ENCODE measurements at regions not wholly inside any gene's neighbourhood (a gene's known extent, or its start where the extent isn't known, plus 50 kb on each side); places are given as distances from the start of the nearest gene placed in this dataset.

DNA sequence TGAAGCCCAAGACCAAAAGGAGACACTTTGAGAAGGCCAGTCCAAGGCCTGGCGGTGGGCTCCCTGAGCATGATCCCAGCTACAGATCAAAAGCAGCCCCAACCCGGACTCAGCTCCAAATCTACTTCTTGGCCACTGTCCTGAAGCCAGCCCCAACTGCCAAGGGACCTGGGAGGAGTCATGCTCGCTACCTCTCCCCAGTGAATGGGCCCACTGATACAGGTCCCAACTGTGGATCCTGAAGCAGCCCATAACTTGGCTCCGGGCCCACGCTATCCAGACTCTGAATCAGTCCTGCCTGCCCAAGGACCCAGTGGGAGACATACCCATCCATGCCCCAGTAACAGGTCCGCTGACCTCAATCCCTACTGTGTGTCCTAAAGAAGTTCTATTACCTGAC is 1545.3 kb upstream of the C9orf72 start:
- no peaks in the 10 kb centered on the region for H3K4me1 ChIP-seq (ENCODE audit: control insufficient read depth, insufficient read depth, low read length)
- H2AFZ ChIP-seq (ENCODE audit: control insufficient read depth, low read depth, low read length): no peak overlapping the region
- no peak overlapping the region for H3K4me2 ChIP-seq (ENCODE audit: control insufficient read depth, insufficient read depth)
- RAD21 ChIA-PET (ENCODE audit: unreplicated experiment): no interaction called here
- no peak overlapping the region for H3K4me3 ChIP-seq
- H3K9ac ChIP-seq (ENCODE audit: control insufficient read depth, insufficient read depth, low read length): no peak overlapping the region
- TF ChIP-seq EGR1 (IDR thresholded peaks at IDR 0.05; ENCODE audit: borderline replicate concordance in 1 of 2, low read depth in 2 of 2, low read length in 2 of 2) (no peak), CHD1 (IDR thresholded peaks at IDR 0.05; ENCODE audit: low read depth, low read length) (no peak), FOXM1 (IDR thresholded peaks at IDR 0.05; ENCODE audit: low read depth, low read length) (no peak)
- TF ChIP-seq, protein P1, sequence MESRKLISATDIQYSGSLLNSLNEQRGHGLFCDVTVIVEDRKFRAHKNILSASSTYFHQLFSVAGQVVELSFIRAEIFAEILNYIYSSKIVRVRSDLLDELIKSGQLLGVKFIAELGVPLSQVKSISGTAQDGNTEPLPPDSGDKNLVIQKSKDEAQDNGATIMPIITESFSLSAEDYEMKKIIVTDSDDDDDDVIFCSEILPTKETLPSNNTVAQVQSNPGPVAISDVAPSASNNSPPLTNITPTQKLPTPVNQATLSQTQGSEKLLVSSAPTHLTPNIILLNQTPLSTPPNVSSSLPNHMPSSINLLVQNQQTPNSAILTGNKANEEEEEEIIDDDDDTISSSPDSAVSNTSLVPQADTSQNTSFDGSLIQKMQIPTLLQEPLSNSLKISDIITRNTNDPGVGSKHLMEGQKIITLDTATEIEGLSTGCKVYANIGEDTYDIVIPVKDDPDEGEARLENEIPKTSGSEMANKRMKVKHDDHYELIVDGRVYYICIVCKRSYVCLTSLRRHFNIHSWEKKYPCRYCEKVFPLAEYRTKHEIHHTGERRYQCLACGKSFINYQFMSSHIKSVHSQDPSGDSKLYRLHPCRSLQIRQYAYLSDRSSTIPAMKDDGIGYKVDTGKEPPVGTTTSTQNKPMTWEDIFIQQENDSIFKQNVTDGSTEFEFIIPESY (IDR thresholded peaks at IDR 0.05): no peak
- no TSS peak for BruUV-seq (replicated peaks)
- SMC1A ChIA-PET (ENCODE audit: uncharacterized antibody, unreplicated experiment): no interaction called here
- no peaks in the 10 kb centered on the region for H3K79me2 ChIP-seq (ENCODE audit: control insufficient read depth, insufficient read depth, low read length)
- H3K27me3 ChIP-seq (replicated peaks in 1 of 2; ENCODE audit: control insufficient read depth in 2 of 2, insufficient read depth in 2 of 2, low read length in 1 of 2): no peaks in the 10 kb centered on the region
- H3K9me3 ChIP-seq (replicated peaks; ENCODE audit: control insufficient read depth, insufficient read depth, low read length): no peaks in the 10 kb centered on the region
- intact Hi-C loops (cut with micrococcal nuclease; ENCODE audit: unreplicated experiment): no loop called here
- H3K36me3 ChIP-seq (ENCODE audit: control insufficient read depth in 2 of 2, insufficient read depth in 2 of 2, low read length in 1 of 2): no peaks in the 10 kb centered on the region
- 7% methylated on average over 6 of the region's 6 CpGs for WGBS (ENCODE audit: insufficient coverage, insufficient replicate concordance, low lambda C conversion rate, missing lambda C conversion rate)
- CTCF ChIA-PET: no interaction called here
- ATAC-seq (no peak), FAIRE-seq (no peak), DNase-seq (ENCODE audit: low read depth, low spot score) (no peak)
- H3K27ac ChIP-seq (ENCODE audit: control insufficient read depth, insufficient read depth): no peak overlapping the region
- in situ Hi-C loops (cut with MboI): no loop called here
- POLR2A ChIA-PET: no interaction called here
- H4K20me1 ChIP-seq (ENCODE audit: control insufficient read depth, insufficient read depth): no peaks in the 10 kb centered on the region

- ChIA-PET POLR2A (no interaction called here), CTCF (no interaction called here), RAD21 (ENCODE audit: unreplicated experiment) (no interaction called here), SMC1A (ENCODE audit: uncharacterized antibody, unreplicated experiment) (no interaction called here)
- Histone ChIP-seq H3K36me3 (ENCODE audit: control insufficient read depth in 2 of 2, insufficient read depth in 2 of 2, low read length in 1 of 2) (no peaks in the 10 kb centered on the region), H4K20me1 (ENCODE audit: control insufficient read depth, insufficient read depth) (no peaks in the 10 kb centered on the region), H3K27me3 (replicated peaks in 1 of 2; ENCODE audit: control insufficient read depth in 2 of 2, insufficient read depth in 2 of 2, low read length in 1 of 2) (no peaks in the 10 kb centered on the region), H3K79me2 (ENCODE audit: control insufficient read depth, insufficient read depth, low read length) (no peaks in the 10 kb centered on the region), H3K4me1 (ENCODE audit: control insufficient read depth, insufficient read depth, low read length) (no peaks in the 10 kb centered on the region), H3K4me3 (no peak overlapping the region), H3K4me2 (ENCODE audit: control insufficient read depth, insufficient read depth) (no peak overlapping the region), H3K9ac (ENCODE audit: control insufficient read depth, insufficient read depth, low read length) (no peak overlapping the region), H3K27ac (ENCODE audit: control insufficient read depth, insufficient read depth) (no peak overlapping the region), H3K9me3 (replicated peaks; ENCODE audit: control insufficient read depth, insufficient read depth, low read length) (no peaks in the 10 kb centered on the region), H2AFZ (ENCODE audit: control insufficient read depth, low read depth, low read length) (no peak overlapping the region)
- no TSS peak for BruUV-seq (replicated peaks)
- DNase-seq (ENCODE audit: low read depth, low spot score) (no peak), FAIRE-seq (no peak), ATAC-seq (no peak)
- WGBS (ENCODE audit: insufficient coverage, insufficient replicate concordance, low lambda C conversion rate, missing lambda C conversion rate): 31% methylated on average over 2 of the region's 2 CpGs
- in situ Hi-C loops (cut with MboI) (no loop called here), intact Hi-C loops (cut with micrococcal nuclease; ENCODE audit: unreplicated experiment) (no loop called here)
- TF ChIP-seq TARDBP (IDR thresholded peaks at IDR 0.05; ENCODE audit: borderline replicate concordance) (no peak), PAX8 (IDR thresholded peaks at IDR 0.05) (no peak), TAF1 (IDR thresholded peaks at IDR 0.05; ENCODE audit: borderline replicate concordance, low read depth, low read length) (no peak), NFIC (IDR thresholded peaks at IDR 0.05; ENCODE audit: low read depth, low read length) (no peak), ATF7 (IDR thresholded peaks at IDR 0.05; ENCODE audit: low read depth) (no peak), PML (IDR thresholded peaks at IDR 0.05; ENCODE audit: low read length) (no peak), NR2F1 (conservative IDR thresholded peaks at IDR 0.05) (no peak), NFYA (IDR thresholded peaks at IDR 0.05; ENCODE audit: borderline replicate concordance, low read depth, low read length) (no peak), RFX5 (IDR thresholded peaks at IDR 0.05; ENCODE audit: low read depth, low read length) (no peak), MYC (IDR thresholded peaks at IDR 0.05; ENCODE audit: insufficient read depth, insufficient read length, insufficient replicate concordance, low read length, severe bottlenecking) (no peak), SREBF1 (IDR thresholded peaks at IDR 0.05; ENCODE audit: low read length) (no peak), E2F4 (IDR thresholded peaks at IDR 0.05; ENCODE audit: low read depth, low read length) (no peak), RELA (IDR thresholded peaks at IDR 0.05; ENCODE audit: borderline replicate concordance, partially characterized antibody) (no peak)
Observed at GRCh38 chr9:29126783-29127182, 1553.5 kb upstream of the C9orf72 start.
